ENCODE measurements at regions not wholly inside any gene's neighbourhood (a gene's known extent, or its start where the extent isn't known, plus 50 kb on each side); places are given as distances from the start of the nearest gene placed in this dataset.
A peak's percentile ranks its signal among the peaks of the same experiment; 100 is the strongest.

DNA sequence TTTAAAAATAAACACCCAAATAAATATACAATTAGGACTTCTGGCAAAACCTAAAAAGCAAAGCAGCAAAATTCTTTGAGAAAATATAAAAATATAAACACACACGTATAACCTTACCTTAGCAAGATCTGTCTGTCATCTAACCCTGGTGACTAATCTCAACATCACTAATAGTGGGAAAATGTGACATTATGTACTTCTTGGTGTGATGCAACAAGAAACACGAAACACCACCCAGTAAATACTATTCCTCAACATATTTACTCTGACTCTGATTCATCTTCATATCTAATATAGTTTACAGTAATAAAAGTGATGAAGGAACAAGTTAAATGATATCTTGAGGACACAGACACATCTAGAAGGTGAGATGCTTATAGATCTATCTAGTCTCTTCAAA is 332.6 kb upstream of the MANEA start:
- 89% methylated on average over 2 of the region's 2 CpGs for WGBS

DNA sequence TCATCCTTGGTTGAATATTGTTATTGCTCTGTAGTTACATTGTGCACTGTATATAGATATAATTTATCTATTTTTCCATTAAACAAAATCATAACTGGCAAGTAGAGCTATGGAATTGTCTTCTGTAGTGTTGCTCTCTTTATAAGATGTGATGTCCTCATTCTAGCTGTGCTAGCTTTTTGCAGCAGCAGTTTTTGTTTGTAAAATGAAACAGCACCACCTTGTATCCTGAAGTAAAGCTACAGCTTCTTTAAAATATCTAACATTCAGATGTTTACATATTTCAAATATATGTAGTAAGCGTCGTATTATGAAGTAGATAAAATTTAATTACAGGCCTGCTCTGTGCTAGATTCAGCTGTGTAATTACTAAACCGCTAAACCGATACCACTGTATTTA is 328.8 kb upstream of the MANEA start:
- whole genome bisulfite sequencing, result 98% methylated on average over 4 of the region's 4 CpGs
- Histone ChIP-seq H3K36me3 (ENCODE audit: control insufficient read depth in 2 of 2, insufficient read depth in 2 of 2, low read length in 1 of 2) (no peaks in the 10 kb centered on the region), H3K27ac (ENCODE audit: low read depth in 1 of 2, low read length in 1 of 2) (no peak overlapping the region), H3K4me3 (ENCODE audit: low read length in 2 of 2) (no peak overlapping the region), H3K4me1 (ENCODE audit: control insufficient read depth in 2 of 2, insufficient read depth in 2 of 2, low read length in 2 of 2) (no peaks in the 10 kb centered on the region), H3K27me3 (ENCODE audit: control insufficient read depth in 2 of 2, insufficient read depth in 1 of 2, low read length in 1 of 2) (no peaks in the 10 kb centered on the region), H3K9me3 (ENCODE audit: control insufficient read depth in 2 of 2, insufficient read depth in 1 of 2, low read length in 1 of 2) (no peaks in the 10 kb centered on the region)
- DNase-seq (ENCODE audit: low read depth in 6 of 9, low spot score in 9 of 9), result no peak

More for the DNA sequence above, 332.6 kb upstream of the MANEA start:
- no peaks in the 10 kb centered on the region for H3K9me3 ChIP-seq (ENCODE audit: control insufficient read depth in 2 of 2, insufficient read depth in 1 of 2, low read length in 1 of 2)
- no peak overlapping the region for H3K27ac ChIP-seq (ENCODE audit: low read depth in 1 of 2, low read length in 1 of 2)
- H3K4me1 ChIP-seq (ENCODE audit: control insufficient read depth in 2 of 2, insufficient read depth in 2 of 2, low read length in 2 of 2), result no peaks in the 10 kb centered on the region
- DNase-seq (ENCODE audit: low read depth in 6 of 9, low spot score in 9 of 9), result no peak
- no peaks in the 10 kb centered on the region for H3K36me3 ChIP-seq (ENCODE audit: control insufficient read depth in 2 of 2, insufficient read depth in 2 of 2, low read length in 1 of 2)
- H3K4me3 ChIP-seq (ENCODE audit: low read length in 2 of 2), result no peak overlapping the region
- H3K27me3 ChIP-seq (ENCODE audit: control insufficient read depth in 2 of 2, insufficient read depth in 1 of 2, low read length in 1 of 2), result no peaks in the 10 kb centered on the region

DNA sequence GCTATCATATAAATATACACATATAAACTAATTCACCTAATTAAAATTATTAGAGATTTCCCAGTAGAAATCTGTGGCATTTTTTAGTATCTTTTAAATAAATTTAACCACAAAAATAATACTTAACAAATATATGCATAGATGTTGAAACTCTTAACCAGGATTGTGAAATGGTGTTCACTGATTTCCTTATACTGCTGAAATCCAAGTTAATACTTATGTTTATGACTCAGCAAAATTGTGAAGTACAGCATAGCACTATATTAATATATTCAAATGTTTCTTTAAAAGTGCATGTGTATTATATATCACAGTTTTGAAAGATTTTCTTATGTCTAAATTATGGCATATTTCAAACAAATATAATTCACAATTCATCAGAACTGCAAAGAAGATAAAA is 328.2 kb upstream of the MANEA start:
- Histone ChIP-seq H3K27me3 (ENCODE audit: control insufficient read depth in 2 of 2, insufficient read depth in 1 of 2, low read length in 1 of 2) (no peaks in the 10 kb centered on the region), H3K36me3 (ENCODE audit: control insufficient read depth in 2 of 2, insufficient read depth in 2 of 2, low read length in 1 of 2) (no peaks in the 10 kb centered on the region), H3K4me3 (ENCODE audit: low read length in 2 of 2) (no peak overlapping the region), H3K4me1 (ENCODE audit: control insufficient read depth in 2 of 2, insufficient read depth in 2 of 2, low read length in 2 of 2) (no peaks in the 10 kb centered on the region), H3K9me3 (ENCODE audit: control insufficient read depth in 2 of 2, insufficient read depth in 1 of 2, low read length in 1 of 2) (no peaks in the 10 kb centered on the region), H3K27ac (ENCODE audit: low read depth in 1 of 2, low read length in 1 of 2) (no peak overlapping the region)
- no peak for DNase-seq (ENCODE audit: low read depth in 6 of 9, low spot score in 9 of 9)

DNA sequence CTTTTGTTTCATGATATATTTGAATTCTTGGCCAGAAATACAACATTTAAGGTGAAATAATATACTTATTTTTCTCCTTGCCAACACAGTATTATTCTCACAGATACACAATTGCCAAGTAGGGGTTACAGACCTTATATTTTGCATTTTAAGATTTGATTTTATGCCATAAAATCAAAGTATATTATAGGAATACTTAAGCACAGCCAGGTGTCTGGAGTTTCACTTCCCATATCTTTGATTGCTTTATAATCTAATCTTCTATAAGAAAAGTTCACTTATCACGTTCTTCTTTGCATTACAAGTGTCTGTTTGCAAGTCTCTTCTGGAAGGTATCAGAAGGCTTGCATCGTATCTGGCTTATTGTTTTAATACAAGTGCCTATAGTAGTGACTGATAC is 327.7 kb upstream of the MANEA start:
- no peaks in the 10 kb centered on the region for H3K36me3 ChIP-seq (ENCODE audit: control insufficient read depth in 2 of 2, insufficient read depth in 2 of 2, low read length in 1 of 2)
- no peaks in the 10 kb centered on the region for H3K4me1 ChIP-seq (ENCODE audit: control insufficient read depth in 2 of 2, insufficient read depth in 2 of 2, low read length in 2 of 2)
- 85% methylated on average over 2 of the region's 2 CpGs for WGBS
- no peak overlapping the region for H3K27ac ChIP-seq (ENCODE audit: low read depth in 1 of 2, low read length in 1 of 2)
- no peak for DNase-seq (ENCODE audit: low read depth in 6 of 9, low spot score in 9 of 9)
- no peak overlapping the region for H3K4me3 ChIP-seq (ENCODE audit: low read length in 2 of 2)
- no peaks in the 10 kb centered on the region for H3K27me3 ChIP-seq (ENCODE audit: control insufficient read depth in 2 of 2, insufficient read depth in 1 of 2, low read length in 1 of 2)
- no peaks in the 10 kb centered on the region for H3K9me3 ChIP-seq (ENCODE audit: control insufficient read depth in 2 of 2, insufficient read depth in 1 of 2, low read length in 1 of 2)

DNA sequence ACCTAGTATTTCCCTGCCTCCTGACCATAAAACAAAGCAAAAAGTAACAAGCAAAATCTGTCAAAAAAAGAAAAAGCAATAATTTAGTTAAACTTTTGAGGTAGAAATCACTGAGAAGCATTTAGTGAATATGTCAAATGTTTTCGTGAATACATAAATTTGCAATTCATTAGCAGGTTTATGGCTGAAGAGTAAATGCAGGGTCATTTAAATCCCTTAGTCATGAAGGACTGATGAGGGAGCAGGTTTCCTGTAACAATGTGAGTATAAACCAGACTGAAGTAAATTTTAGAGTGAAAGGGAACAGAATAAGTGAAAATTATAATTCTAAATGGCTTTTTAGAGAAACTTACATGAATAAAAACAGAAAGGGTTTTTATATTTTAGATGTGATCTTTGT is 313.5 kb upstream of the MANEA start:
- DNase-seq (ENCODE audit: low read depth in 6 of 9, low spot score in 9 of 9), result no peak
- WGBS, result 45% methylated on average over 1 of the region's 1 CpG
- no peak overlapping the region for H3K4me3 ChIP-seq (ENCODE audit: low read length in 2 of 2)
- no peak overlapping the region for H3K27ac ChIP-seq (ENCODE audit: low read depth in 1 of 2, low read length in 1 of 2)
- no peaks in the 10 kb centered on the region for H3K36me3 ChIP-seq (ENCODE audit: control insufficient read depth in 2 of 2, insufficient read depth in 2 of 2, low read length in 1 of 2)
- H3K9me3 ChIP-seq (ENCODE audit: control insufficient read depth in 2 of 2, insufficient read depth in 1 of 2, low read length in 1 of 2), result no peaks in the 10 kb centered on the region
- H3K27me3 ChIP-seq (ENCODE audit: control insufficient read depth in 2 of 2, insufficient read depth in 1 of 2, low read length in 1 of 2), result no peaks in the 10 kb centered on the region
- H3K4me1 ChIP-seq (ENCODE audit: control insufficient read depth in 2 of 2, insufficient read depth in 2 of 2, low read length in 2 of 2), result no peaks in the 10 kb centered on the region

DNA sequence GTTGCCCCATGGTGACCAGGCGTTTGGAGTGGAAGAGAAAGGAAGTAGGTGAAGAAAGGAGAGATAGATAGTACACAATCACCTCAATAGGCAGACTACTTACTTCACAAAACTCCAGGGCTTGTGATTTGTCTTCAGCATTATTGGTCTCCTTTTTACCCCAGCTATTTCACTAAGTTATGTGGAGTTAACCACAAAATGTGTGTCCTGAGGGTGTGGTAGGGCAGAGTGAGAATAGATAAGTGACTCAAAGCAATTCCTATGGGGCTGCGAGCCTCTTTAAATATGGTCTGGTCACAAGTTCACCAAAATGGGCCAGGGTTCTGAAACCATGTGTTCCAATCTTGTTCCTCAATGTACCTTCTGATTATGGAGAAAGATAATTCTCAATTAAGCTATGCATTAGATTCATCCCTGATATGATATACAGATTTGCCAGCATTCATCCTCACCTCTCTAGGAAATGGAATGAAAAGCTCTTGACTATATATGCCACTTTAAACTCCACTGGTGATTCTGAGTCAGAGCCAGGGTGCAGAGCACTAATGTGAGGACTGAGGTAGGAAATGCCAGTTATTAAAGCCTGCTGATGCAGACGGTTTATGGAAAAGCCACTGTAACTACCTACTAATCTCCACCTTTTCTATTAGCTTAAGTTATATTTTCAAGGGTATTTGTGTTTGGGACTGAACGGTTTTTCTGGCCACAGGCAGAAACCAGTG is 310.6 kb upstream of the MANEA start:
- no peak for DNase-seq (ENCODE audit: low read depth in 6 of 9, low spot score in 9 of 9)
- H3K27ac ChIP-seq (ENCODE audit: low read depth in 1 of 2, low read length in 1 of 2), result no peak overlapping the region
- 85% methylated on average over 4 of the region's 4 CpGs for WGBS
- H3K4me1 ChIP-seq (ENCODE audit: control insufficient read depth in 2 of 2, insufficient read depth in 2 of 2, low read length in 2 of 2), result no peaks in the 10 kb centered on the region
- no peaks in the 10 kb centered on the region for H3K36me3 ChIP-seq (ENCODE audit: control insufficient read depth in 2 of 2, insufficient read depth in 2 of 2, low read length in 1 of 2)
- H3K27me3 ChIP-seq (ENCODE audit: control insufficient read depth in 2 of 2, insufficient read depth in 1 of 2, low read length in 1 of 2), result no peaks in the 10 kb centered on the region
- H3K4me3 ChIP-seq (ENCODE audit: low read length in 2 of 2), result no peak overlapping the region
- H3K9me3 ChIP-seq (ENCODE audit: control insufficient read depth in 2 of 2, insufficient read depth in 1 of 2, low read length in 1 of 2), result no peaks in the 10 kb centered on the region

DNA sequence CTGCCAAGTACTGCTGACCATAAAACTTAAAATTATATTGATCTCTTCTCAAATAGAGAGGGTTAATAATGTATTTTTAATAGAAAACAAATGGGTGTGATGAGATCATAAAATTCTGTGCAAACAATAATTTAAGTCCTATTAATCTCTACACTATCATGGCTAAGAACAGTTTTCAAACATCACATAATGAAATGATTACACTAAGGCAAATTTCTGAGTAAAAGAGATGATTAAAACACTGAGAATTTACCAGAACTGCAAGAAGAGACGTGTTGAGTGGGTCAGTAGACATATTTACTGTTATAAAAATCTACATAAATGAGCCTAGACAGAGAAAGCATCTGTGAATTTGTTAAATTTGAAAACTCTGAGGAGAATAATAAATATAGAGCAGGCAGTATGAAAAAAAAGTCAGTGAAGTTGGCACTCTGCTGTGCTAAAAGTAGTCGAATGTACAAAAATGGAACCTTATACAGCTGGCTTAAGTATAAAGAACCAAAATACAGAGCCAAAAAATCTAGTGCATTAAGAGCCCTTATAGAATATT is 302.6 kb upstream of the MANEA start:
- WGBS, result 68% methylated on average over 2 of the region's 2 CpGs
- Histone ChIP-seq H3K4me3 (ENCODE audit: low read length in 2 of 2) (no peak overlapping the region), H3K9me3 (ENCODE audit: control insufficient read depth in 2 of 2, insufficient read depth in 1 of 2, low read length in 1 of 2) (no peaks in the 10 kb centered on the region), H3K36me3 (ENCODE audit: control insufficient read depth in 2 of 2, insufficient read depth in 2 of 2, low read length in 1 of 2) (no peaks in the 10 kb centered on the region), H3K4me1 (ENCODE audit: control insufficient read depth in 2 of 2, insufficient read depth in 2 of 2, low read length in 2 of 2) (no peaks in the 10 kb centered on the region), H3K27ac (ENCODE audit: low read depth in 1 of 2, low read length in 1 of 2) (no peak overlapping the region), H3K27me3 (ENCODE audit: control insufficient read depth in 2 of 2, insufficient read depth in 1 of 2, low read length in 1 of 2) (no peaks in the 10 kb centered on the region)
- DNase-seq (ENCODE audit: low read depth in 6 of 9, low spot score in 9 of 9), result no peak

DNA sequence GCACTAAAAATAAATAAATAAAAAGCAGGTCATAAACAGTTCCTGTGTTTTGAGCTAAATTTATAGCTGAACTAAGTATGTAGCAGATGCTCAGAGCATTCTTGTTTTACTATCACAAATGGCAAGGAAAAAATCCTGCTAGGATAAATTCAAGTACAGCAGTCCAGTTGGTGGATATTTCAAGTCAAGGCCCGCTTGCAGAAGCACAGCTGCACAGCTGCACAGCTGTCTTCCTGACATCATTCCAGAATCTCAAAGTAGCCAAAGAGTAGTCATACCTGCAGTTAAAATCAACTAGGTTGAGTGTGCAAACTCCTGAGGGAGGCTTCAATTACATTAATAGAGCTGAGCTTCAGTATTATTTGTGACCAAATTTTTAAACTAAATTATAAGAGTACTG is 297.7 kb upstream of the MANEA start:
- H3K27me3 ChIP-seq (ENCODE audit: control insufficient read depth in 2 of 2, insufficient read depth in 1 of 2, low read length in 1 of 2), result no peaks in the 10 kb centered on the region
- H3K4me3 ChIP-seq (ENCODE audit: low read length in 2 of 2), result no peak overlapping the region
- H3K4me1 ChIP-seq (ENCODE audit: control insufficient read depth in 2 of 2, insufficient read depth in 2 of 2, low read length in 2 of 2), result no peaks in the 10 kb centered on the region
- no peaks in the 10 kb centered on the region for H3K9me3 ChIP-seq (ENCODE audit: control insufficient read depth in 2 of 2, insufficient read depth in 1 of 2, low read length in 1 of 2)
- 89% methylated on average over 1 of the region's 1 CpG for WGBS
- no peak overlapping the region for H3K27ac ChIP-seq (ENCODE audit: low read depth in 1 of 2, low read length in 1 of 2)
- H3K36me3 ChIP-seq (ENCODE audit: control insufficient read depth in 2 of 2, insufficient read depth in 2 of 2, low read length in 1 of 2), result no peaks in the 10 kb centered on the region
- DNase-seq (ENCODE audit: low read depth in 6 of 9, low spot score in 9 of 9), result no peak

DNA sequence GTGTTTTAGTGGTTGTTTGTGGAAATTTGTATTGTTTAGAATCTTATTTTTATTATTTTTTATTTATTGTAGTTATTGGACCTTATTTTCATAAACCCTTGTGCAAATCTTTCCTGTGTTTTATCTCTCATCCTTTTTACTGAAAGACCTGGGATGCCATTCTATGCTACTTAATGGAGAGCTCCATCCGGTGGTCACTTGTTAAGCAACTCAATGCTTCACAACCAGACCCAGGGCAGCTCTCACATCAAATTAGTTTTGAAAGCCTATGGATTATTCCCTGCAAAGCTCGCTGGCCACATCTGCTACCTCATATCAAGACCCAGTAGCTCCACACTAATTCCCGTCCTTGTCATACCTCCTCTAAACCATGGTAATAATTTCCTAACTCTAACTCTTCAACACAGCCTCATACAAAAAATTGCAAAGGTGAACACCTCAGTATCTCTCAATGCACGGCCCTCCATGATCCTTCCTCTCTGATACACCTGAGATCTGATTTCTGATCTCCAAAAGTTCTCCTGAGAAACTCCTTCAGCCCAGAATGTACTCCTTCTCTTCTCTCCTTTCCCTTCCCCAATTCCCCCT is 296.6 kb upstream of the MANEA start:
- H3K27ac ChIP-seq (ENCODE audit: low read depth in 1 of 2, low read length in 1 of 2), result no peak overlapping the region
- WGBS, result 65% methylated on average over 4 of the region's 4 CpGs
- no peaks in the 10 kb centered on the region for H3K4me1 ChIP-seq (ENCODE audit: control insufficient read depth in 2 of 2, insufficient read depth in 2 of 2, low read length in 2 of 2)
- no peaks in the 10 kb centered on the region for H3K36me3 ChIP-seq (ENCODE audit: control insufficient read depth in 2 of 2, insufficient read depth in 2 of 2, low read length in 1 of 2)
- H3K9me3 ChIP-seq (ENCODE audit: control insufficient read depth in 2 of 2, insufficient read depth in 1 of 2, low read length in 1 of 2), result no peaks in the 10 kb centered on the region
- H3K27me3 ChIP-seq (ENCODE audit: control insufficient read depth in 2 of 2, insufficient read depth in 1 of 2, low read length in 1 of 2), result no peaks in the 10 kb centered on the region
- no peak overlapping the region for H3K4me3 ChIP-seq (ENCODE audit: low read length in 2 of 2)
- peak in 2 of 9 donors; percentile 2 to 11 for DNase-seq (ENCODE audit: low read depth in 6 of 9, low spot score in 9 of 9)

All from thymus (tissue), 11 donors.